Kidney epithelial cell (primary cell): ENCODE measurements at regions not wholly inside any gene's neighbourhood (a gene's known extent, or its start where the extent isn't known, plus 50 kb on each side); places are given as distances from the start of the nearest gene placed in this dataset.
A peak's percentile ranks its signal among the peaks of the same experiment; 100 is the strongest.
"Not testable (repeated sequence)": the region's sequence is repeated elsewhere in the genome, so short reads cannot be mapped to it uniquely, and the experiment has no call there.

ENCODE experiments used
- DNase-seq: peaks from one replicate; pipeline ENCODE4 v3.0.0-alpha.2; 2010; ENCODE audit warnings: low read depth
- H3K27me3 ChIP-seq: 2 replicates; pipeline ENCODE4 v1.6.0; 2011; ENCODE audit warnings: low read length; ENCODE audit not compliant: control insufficient read depth, insufficient read depth
- H3K36me3 ChIP-seq: 2 replicates; pipeline ENCODE4 v1.5.1; 2011; ENCODE audit warnings: low read length; ENCODE audit not compliant: control insufficient read depth, insufficient read depth
- H3K4me3 ChIP-seq: 2 replicates; pipeline ENCODE4 v1.5.1; 2011; ENCODE audit warnings: low read depth, mild to moderate bottlenecking, control low read depth, low read length
- CTCF ChIP-seq: IDR thresholded peaks from 2 replicates; pipeline ENCODE4 v1.5.1; 2011; ENCODE audit warnings: mild to moderate bottlenecking, moderate library complexity, low read length, control low read depth, inconsistent platforms; ENCODE audit not compliant: insufficient read depth, poor library complexity, severe bottlenecking

GRCh38 chr4:104641418-104641817 lies 146.7 kb upstream of the CXXC4 start:
- no peak for TF ChIP-seq CTCF
- H3K27me3 ChIP-seq: no peaks in the 10 kb centered on the region
- DNase-seq: no peak
- no peaks in the 10 kb centered on the region for H3K36me3 ChIP-seq
- H3K4me3 ChIP-seq: no peak overlapping the region

GRCh38 chr4:104642521-104642920 lies 147.8 kb upstream of the CXXC4 start:
- no peaks in the 10 kb centered on the region for H3K27me3 ChIP-seq
- no peaks in the 10 kb centered on the region for H3K36me3 ChIP-seq
- H3K4me3 ChIP-seq: no peak overlapping the region
- DNase-seq: no peak
- no peak for TF ChIP-seq CTCF

DNA sequence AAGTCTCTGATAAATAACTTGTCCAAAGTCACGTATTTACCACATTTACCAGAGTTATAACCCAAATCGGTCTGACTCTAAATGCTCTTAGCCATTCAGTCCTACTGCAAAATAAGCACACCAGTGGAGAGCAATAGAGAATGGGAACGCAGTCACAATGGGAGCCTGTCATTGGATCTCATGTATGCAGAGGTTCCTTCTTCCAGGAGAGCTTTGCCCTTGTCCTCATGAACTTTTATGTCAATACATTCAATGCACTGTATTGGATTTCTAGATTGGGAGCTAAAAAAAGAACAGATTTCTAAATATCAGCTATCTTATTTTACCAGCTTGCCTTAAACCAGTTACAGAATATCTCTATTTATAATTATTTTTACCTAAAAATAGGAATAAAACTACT lies 149.1 kb upstream of the CXXC4 start:
- no peaks in the 10 kb centered on the region for H3K36me3 ChIP-seq
- no peak overlapping the region for H3K4me3 ChIP-seq
- no peak for DNase-seq
- TF ChIP-seq CTCF: no peak
- no peaks in the 10 kb centered on the region for H3K27me3 ChIP-seq

GRCh38 chr4:104649631-104650030 lies 154.9 kb upstream of the CXXC4 start:
- DNase-seq: no peak
- H3K4me3 ChIP-seq: no peak overlapping the region
- TF ChIP-seq CTCF: no peak
- no peaks in the 10 kb centered on the region for H3K27me3 ChIP-seq
- H3K36me3 ChIP-seq: no peaks in the 10 kb centered on the region

DNA sequence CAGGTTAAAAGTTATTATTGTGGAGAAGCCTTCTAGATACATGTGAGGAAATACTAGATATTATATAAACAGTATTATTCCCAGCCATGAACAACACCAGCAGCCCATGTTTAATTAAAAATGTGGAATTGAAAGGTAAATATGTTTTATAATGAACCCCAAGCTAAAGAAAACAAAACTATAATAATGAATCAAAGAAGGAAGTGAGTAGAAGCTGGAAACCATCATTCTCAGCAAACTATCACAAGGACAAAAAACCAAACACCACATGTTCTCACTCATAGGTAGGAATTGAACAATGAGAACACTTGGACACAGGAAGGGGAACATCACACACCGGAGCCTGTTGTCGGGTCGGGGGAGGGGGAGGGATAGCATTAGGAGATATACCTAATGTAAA lies 167.6 kb upstream of the CXXC4 start:
- not testable (repeated sequence) for DNase-seq, H3K4me3 ChIP-seq, H3K36me3 ChIP-seq, H3K27me3 ChIP-seq

GRCh38 chr4:104677116-104677515 lies 182.4 kb upstream of the CXXC4 start:
- H3K27me3 ChIP-seq: no peaks in the 10 kb centered on the region
- no peak for TF ChIP-seq CTCF
- DNase-seq: peak; percentile 41
- no peak overlapping the region for H3K4me3 ChIP-seq
- H3K36me3 ChIP-seq: no peaks in the 10 kb centered on the region
